Colonic mucosa (tissue), 4 donors: ENCODE measurements at regions not wholly inside any gene's neighbourhood (a gene's known extent, or its start where the extent isn't known, plus 50 kb on each side); places are given as distances from the start of the nearest gene placed in this dataset.
A peak's percentile ranks its signal among the peaks of the same experiment; 100 is the strongest.

Source experiments
- DNase-seq: peaks from one replicate; pipeline ENCODE4 v3.0.0-alpha.2; 2020
- H3K27ac ChIP-seq: fragments of 200-600 bp; one replicate; pipeline ENCODE4 v1.8.0; 2021
- H3K27me3 ChIP-seq: fragments of 200-600 bp; one replicate; pipeline ENCODE4 v1.8.0; 2021
- H3K36me3 ChIP-seq: fragments of 200-600 bp; one replicate; pipeline ENCODE4 v1.8.0; 2021
- H3K4me1 ChIP-seq: fragments of 200-600 bp; one replicate; pipeline ENCODE4 v1.8.0; 2021; ENCODE audit warnings: mild to moderate bottlenecking
- H3K4me3 ChIP-seq: fragments of 200-600 bp; one replicate; pipeline ENCODE4 v1.8.0; 2021
- H3K9ac ChIP-seq, 2 donors: one replicate each; pipeline ENCODE4 v1.7.0; 2013; ENCODE audit warnings: control low read depth in 2 of 2, low read depth in 2 of 2, low read length in 2 of 2
- H3K9me3 ChIP-seq: fragments of 200-600 bp; one replicate; pipeline ENCODE4 v1.8.0; 2021
- CTCF ChIP-seq: fragments of 200-600 bp; IDR thresholded peaks from one replicate; pipeline ENCODE4 v1.8.0; 2022; ENCODE audit warnings: antibody characterized with exemption, mild to moderate bottlenecking
- intact Hi-C: fragments of 100-400 bp; cut with DNase I; formaldehyde crosslinking; loops from one replicate; pipeline ENCODE4 v1.14.1; 2022
- donor health status: healthy.
- donor health status: DM: no; HTN: no; CAD: no.
- donor health status: DM: no; HTN: no; CAD: no.

GRCh38 chr2:16609786-16610185 is 55.8 kb downstream of the CYRIA start:
- no peak for DNase-seq
- H3K4me1 ChIP-seq = peaks cover 6% of the 10 kb centered on the region
- H3K27ac ChIP-seq = no peak overlapping the region
- no peaks in the 10 kb centered on the region for H3K36me3 ChIP-seq
- H3K9ac ChIP-seq = no peak overlapping the region
- no peak for TF ChIP-seq CTCF
- H3K4me3 ChIP-seq = no peak overlapping the region
- H3K9me3 ChIP-seq = no peaks in the 10 kb centered on the region
- intact Hi-C loops = loop anchor here (5.0 kb wide), 1 partner anchor 972 kb away; no protein-coding TSS in a partner anchor
- H3K27me3 ChIP-seq = no peaks in the 10 kb centered on the region

- H3K9ac ChIP-seq = no peak overlapping the region
- peak overlapping the region; percentile 33 for H3K4me3 ChIP-seq
- intact Hi-C loops = loop anchor here (5.0 kb wide), 1 partner anchor 972 kb away; no protein-coding TSS in a partner anchor
- H3K36me3 ChIP-seq = no peaks in the 10 kb centered on the region
- H3K4me1 ChIP-seq = no peaks in the 10 kb centered on the region
- no peaks in the 10 kb centered on the region for H3K9me3 ChIP-seq
- no peak overlapping the region for H3K27ac ChIP-seq
- peak; percentile 84 for DNase-seq
- peak; percentile 98 for TF ChIP-seq CTCF
- no peaks in the 10 kb centered on the region for H3K27me3 ChIP-seq
Measured at GRCh38 chr2:16608661-16609643, 56.7 kb downstream of the CYRIA start.

GRCh38 chr2:16607301-16607700 is 58.3 kb downstream of the CYRIA start:
- no peak overlapping the region for H3K4me3 ChIP-seq
- no peak overlapping the region for H3K9ac ChIP-seq
- no peaks in the 10 kb centered on the region for H3K9me3 ChIP-seq
- H3K36me3 ChIP-seq = no peaks in the 10 kb centered on the region
- no peaks in the 10 kb centered on the region for H3K27me3 ChIP-seq
- H3K27ac ChIP-seq = no peak overlapping the region
- intact Hi-C loops = loop anchor here (5.0 kb wide), 1 partner anchor 970 kb away; no protein-coding TSS in a partner anchor
- DNase-seq = no peak
- H3K4me1 ChIP-seq = no peaks in the 10 kb centered on the region
- no peak for TF ChIP-seq CTCF

GRCh38 chr2:16604236-16604635 is 61.4 kb downstream of the CYRIA start:
- no peak for DNase-seq
- intact Hi-C loops = no loop called here
- no peak overlapping the region for H3K27ac ChIP-seq

GRCh38 chr2:16591370-16591933 is 74.2 kb downstream of the CYRIA start:
- no peaks in the 10 kb centered on the region for H3K36me3 ChIP-seq
- H3K4me3 ChIP-seq = no peak overlapping the region
- no peak for TF ChIP-seq CTCF
- no peak for DNase-seq
- H3K4me1 ChIP-seq = no peaks in the 10 kb centered on the region
- H3K27me3 ChIP-seq = no peaks in the 10 kb centered on the region
- no peak overlapping the region for H3K27ac ChIP-seq
- intact Hi-C loops = no loop called here
- no peaks in the 10 kb centered on the region for H3K9me3 ChIP-seq
- H3K9ac ChIP-seq = no peak overlapping the region

More at GRCh38 chr2:16604236-16604635, 61.4 kb downstream of the CYRIA start:
- Histone ChIP-seq H3K36me3 (no peaks in the 10 kb centered on the region), H3K9ac (no peak overlapping the region), H3K4me3 (no peak overlapping the region), H3K9me3 (no peaks in the 10 kb centered on the region), H3K27me3 (no peaks in the 10 kb centered on the region), H3K4me1 (no peaks in the 10 kb centered on the region)
- TF ChIP-seq CTCF = no peak
